ENCODE measurements at regions not wholly inside any gene's neighbourhood (a gene's known extent, or its start where the extent isn't known, plus 50 kb on each side); places are given as distances from the start of the nearest gene placed in this dataset.
"Not testable (repeated sequence)": the region's sequence is repeated elsewhere in the genome, so short reads cannot be mapped to it uniquely, and the experiment has no call there.

- DNase-seq = no peak
Measured at GRCh38 chr15:24146251-24146650, 459.1 kb upstream of the NDN start.

- DNase-seq = no peak
Measured at GRCh38 chr15:24150542-24150941, 463.4 kb upstream of the NDN start.

GRCh38 chr15:24158306-24158705 is 471.2 kb upstream of the NDN start:
- DNase-seq = not testable (repeated sequence)

GRCh38 chr15:24165512-24165911 is 478.4 kb upstream of the NDN start:
- not testable (repeated sequence) for DNase-seq

GRCh38 chr15:24202297-24202696 is 473.3 kb upstream of the NPAP1 start:
- not testable (repeated sequence) for DNase-seq

GRCh38 chr15:24211742-24212476 is 463.7 kb upstream of the NPAP1 start:
- not testable (repeated sequence) for DNase-seq

GRCh38 chr15:24223739-24224138 is 451.8 kb upstream of the NPAP1 start:
- no peak for DNase-seq

- DNase-seq = no peak
Measured at GRCh38 chr15:24224161-24224560, 451.4 kb upstream of the NPAP1 start.

GRCh38 chr15:24228922-24229321 is 446.7 kb upstream of the NPAP1 start:
- DNase-seq = not testable (repeated sequence)

GRCh38 chr15:24233134-24233533 is 442.4 kb upstream of the NPAP1 start:
- DNase-seq = not testable (repeated sequence)

GRCh38 chr15:24240580-24240979 is 435.0 kb upstream of the NPAP1 start:
- DNase-seq = not testable (repeated sequence)

- DNase-seq = peak in 1 of 56 donors; percentile 3
Measured at GRCh38 chr15:24259106-24259505, 416.5 kb upstream of the NPAP1 start.

GRCh38 chr15:24260407-24260806 is 415.2 kb upstream of the NPAP1 start:
- DNase-seq = not testable (repeated sequence)

GRCh38 chr15:24260854-24261253 is 414.7 kb upstream of the NPAP1 start:
- DNase-seq = not testable (repeated sequence)

GRCh38 chr15:24268536-24269165 is 406.9 kb upstream of the NPAP1 start:
- not testable (repeated sequence) for DNase-seq

- peak in 2 of 56 donors; percentile 17 to 32 for DNase-seq
Measured at GRCh38 chr15:24269166-24269571, 406.4 kb upstream of the NPAP1 start.

- no peak for DNase-seq
Measured at GRCh38 chr15:24269923-24270322, 405.7 kb upstream of the NPAP1 start.

- DNase-seq = not testable (repeated sequence)
Measured at GRCh38 chr15:24271496-24272244, 403.9 kb upstream of the NPAP1 start.

GRCh38 chr15:24292837-24293236 is 382.7 kb upstream of the NPAP1 start:
- no peak for DNase-seq

- not testable (repeated sequence) for DNase-seq
Measured at GRCh38 chr15:24300804-24301368, 374.7 kb upstream of the NPAP1 start.

- not testable (repeated sequence) for DNase-seq
Measured at GRCh38 chr15:24301999-24302398, 373.6 kb upstream of the NPAP1 start.

- not testable (repeated sequence) for DNase-seq
Measured at GRCh38 chr15:24304747-24305146, 370.8 kb upstream of the NPAP1 start.

All from amygdala (tissue), 56 donors.